Vagina (tissue), 2 donors: ENCODE measurements at regions not wholly inside any gene's neighbourhood (a gene's known extent, or its start where the extent isn't known, plus 50 kb on each side); places are given as distances from the start of the nearest gene placed in this dataset.

Source experiments
- POLR2AphosphoS5 ChIP-seq, 2 donors: sonication (generic); formaldehyde crosslinking; IDR thresholded peaks; one replicate each; pipeline ENCODE4 v1.9.0; 2017; ENCODE audit warnings: antibody characterized with exemption in 2 of 2, mild to moderate bottlenecking in 2 of 2, low read depth in 1 of 2; ENCODE audit not compliant: insufficient read depth in 1 of 2
- TF ChIP-seq, protein P1 (sequence below), 3 experiments: fragments of 450-650 bp in 2 of 3; fragments of 200-600 bp in 1 of 3; sonication (generic) in 1 of 3; IDR thresholded peaks; one replicate each; pipeline ENCODE4 v1.5.1; 2017 to 2019; ENCODE audit warnings: antibody characterized with exemption in 3 of 3, mild to moderate bottlenecking in 2 of 3, moderate library complexity in 2 of 3

GRCh38 chr6:120903836-120904235 lies 430.4 kb downstream of the TBC1D32 start:
- TF ChIP-seq, protein P1, sequence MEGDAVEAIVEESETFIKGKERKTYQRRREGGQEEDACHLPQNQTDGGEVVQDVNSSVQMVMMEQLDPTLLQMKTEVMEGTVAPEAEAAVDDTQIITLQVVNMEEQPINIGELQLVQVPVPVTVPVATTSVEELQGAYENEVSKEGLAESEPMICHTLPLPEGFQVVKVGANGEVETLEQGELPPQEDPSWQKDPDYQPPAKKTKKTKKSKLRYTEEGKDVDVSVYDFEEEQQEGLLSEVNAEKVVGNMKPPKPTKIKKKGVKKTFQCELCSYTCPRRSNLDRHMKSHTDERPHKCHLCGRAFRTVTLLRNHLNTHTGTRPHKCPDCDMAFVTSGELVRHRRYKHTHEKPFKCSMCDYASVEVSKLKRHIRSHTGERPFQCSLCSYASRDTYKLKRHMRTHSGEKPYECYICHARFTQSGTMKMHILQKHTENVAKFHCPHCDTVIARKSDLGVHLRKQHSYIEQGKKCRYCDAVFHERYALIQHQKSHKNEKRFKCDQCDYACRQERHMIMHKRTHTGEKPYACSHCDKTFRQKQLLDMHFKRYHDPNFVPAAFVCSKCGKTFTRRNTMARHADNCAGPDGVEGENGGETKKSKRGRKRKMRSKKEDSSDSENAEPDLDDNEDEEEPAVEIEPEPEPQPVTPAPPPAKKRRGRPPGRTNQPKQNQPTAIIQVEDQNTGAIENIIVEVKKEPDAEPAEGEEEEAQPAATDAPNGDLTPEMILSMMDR (IDR thresholded peaks at IDR 0.05) = no peak
- TF ChIP-seq POLR2AphosphoS5 (IDR thresholded peaks at IDR 0.05; ENCODE audit: insufficient read depth in 1 of 2, low read depth in 1 of 2) = no peak
